KG1 (cell line): ENCODE measurements at regions not wholly inside any gene's neighbourhood (a gene's known extent, or its start where the extent isn't known, plus 50 kb on each side); places are given as distances from the start of the nearest gene placed in this dataset.

ENCODE experiments used
- DNase-seq: peaks from one replicate; lab custom pipeline; 2025; lab: John Stamatoyannopoulos, UW

DNA sequence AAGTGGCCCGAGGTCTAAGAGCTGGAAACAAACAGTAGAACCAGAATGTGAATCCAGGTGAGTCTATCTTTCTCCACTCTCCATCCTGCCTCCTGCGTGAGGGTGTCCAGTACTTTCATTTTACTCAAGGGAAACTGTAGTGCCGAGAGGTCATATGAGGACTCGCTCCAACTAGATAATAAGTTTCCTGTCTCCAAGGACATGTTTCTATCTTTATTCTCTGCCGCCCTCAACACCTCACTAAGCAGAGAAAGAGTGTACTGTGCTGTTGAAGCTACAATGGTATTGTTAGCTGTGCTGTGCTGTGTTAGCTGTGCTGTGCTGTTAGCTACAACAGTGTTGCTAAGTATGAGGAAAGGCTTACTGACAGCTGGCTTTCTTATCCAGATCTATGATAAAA, 137.9 kb upstream of the COL8A1 start:
- DNase-seq: no peak

DNA sequence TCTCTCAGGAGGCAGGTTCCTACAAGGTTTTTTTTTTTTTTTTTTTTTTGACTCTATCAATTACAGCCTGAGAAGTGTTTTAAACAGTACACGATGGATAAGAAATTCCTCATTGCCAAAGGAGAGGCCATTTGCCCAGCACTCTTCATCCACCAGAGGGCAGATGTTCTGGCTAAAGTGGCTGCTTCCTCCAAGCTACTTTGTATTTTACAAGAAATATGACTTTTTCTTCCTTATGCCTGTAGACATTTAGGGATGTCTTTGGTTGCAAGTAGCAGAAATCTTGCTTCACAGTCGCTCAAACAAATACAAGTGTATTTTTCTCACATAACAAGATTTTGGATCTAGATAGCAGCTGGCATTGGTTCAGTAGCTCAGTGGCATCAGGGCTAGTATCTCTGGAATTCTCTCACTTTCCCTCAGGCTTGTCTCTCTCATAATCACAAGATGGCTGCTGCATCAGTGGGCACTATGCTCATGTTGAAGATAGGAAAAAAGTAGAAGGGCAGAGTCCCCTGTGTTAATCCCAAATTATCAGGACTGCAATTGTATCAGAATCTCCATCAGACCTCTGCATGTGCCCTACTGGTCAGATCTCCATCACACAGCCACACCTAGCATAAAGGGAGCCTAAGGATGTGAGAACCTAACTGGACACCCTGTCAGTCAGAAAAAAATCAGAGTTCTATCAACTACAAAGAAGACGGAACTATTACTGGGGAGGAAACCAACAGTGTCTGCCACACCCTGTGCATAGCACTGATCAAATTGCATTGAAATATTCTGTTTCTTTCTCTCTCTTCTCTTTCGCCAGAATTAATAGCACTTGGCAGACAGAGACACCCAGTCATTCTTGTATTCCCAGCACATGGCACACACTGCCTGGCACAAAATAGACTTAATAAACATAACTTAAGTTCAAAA, 138.9 kb upstream of the COL8A1 start:
- no peak for DNase-seq

DNA sequence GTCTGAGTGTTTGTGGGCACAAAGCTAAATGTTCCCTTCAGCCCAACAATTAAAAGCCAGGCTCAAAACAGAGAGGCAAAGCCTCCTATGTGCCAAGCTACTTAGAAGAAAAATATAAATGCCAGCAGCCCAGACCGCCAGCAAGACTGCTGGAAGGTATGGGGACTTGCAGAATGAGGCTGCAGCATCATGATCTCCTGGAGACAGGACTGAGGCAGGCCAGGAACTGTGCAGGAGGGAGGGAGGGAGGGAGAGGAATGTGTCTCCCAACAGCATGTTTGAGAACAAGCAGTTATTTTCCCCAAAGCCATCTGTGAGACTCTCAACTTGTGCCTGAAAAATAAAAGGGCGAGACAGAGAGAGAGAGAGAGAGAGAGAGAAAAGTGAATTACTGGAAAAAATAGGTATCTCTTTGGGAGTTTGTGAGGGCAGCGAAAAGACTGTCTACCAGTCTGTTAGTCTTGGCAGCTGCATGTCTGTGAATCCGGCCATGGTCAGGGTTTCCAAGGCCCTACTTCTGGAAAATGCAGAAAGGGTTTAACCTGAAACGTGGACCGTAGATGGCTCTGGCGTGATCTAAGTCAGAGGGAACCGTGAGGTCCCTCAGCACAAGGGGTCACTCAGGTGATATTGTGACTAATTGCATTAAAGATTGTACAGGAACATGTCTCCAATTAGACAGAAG, 139.7 kb upstream of the COL8A1 start:
- DNase-seq: no peak

GRCh38 chr3:99487894-99488293, 150.5 kb upstream of the COL8A1 start:
- DNase-seq: no peak

- DNase-seq: no peak
Observed at GRCh38 chr3:99485286-99485685, 153.1 kb upstream of the COL8A1 start.

DNA sequence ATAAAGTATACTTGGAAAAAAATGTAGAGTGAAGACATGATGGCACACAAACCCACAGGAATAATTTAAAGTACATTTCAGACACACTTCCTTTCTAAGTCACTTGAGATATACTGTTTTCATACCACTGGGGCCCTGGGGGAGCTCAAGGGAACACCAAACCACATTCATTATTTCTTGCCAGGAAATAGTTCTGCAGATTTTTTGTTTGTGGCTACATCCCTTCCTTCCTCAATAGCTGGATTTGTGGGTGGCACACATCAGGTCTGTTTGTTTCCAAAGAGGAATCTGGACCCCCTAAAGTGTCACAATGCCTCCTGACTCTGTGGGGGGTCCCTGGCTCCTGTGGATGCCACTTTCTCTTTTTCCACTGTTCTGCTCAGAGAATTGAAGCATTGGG, 153.5 kb upstream of the COL8A1 start:
- DNase-seq: no peak

- no peak for DNase-seq
Observed at GRCh38 chr3:99483841-99484240, 154.6 kb upstream of the COL8A1 start.

DNA sequence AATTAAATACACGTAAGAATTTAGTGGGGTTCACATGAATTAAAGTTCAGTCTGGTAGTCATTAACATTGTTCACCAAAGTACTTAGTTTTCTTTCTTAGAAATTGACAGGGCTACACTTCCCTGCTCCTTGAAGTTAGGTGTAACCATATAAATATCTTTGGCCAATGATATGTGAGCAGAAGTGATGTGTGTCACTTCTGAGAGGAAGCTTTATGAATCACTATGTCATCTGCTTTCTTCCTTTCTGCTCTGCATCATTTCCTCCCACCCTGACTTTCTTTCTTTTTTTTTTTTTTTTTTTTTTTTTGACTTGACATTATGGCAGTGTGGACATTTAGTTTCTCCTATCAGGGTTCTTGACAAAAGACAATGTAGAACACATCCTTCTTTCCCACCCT, 156.2 kb upstream of the COL8A1 start:
- DNase-seq: no peak

DNA sequence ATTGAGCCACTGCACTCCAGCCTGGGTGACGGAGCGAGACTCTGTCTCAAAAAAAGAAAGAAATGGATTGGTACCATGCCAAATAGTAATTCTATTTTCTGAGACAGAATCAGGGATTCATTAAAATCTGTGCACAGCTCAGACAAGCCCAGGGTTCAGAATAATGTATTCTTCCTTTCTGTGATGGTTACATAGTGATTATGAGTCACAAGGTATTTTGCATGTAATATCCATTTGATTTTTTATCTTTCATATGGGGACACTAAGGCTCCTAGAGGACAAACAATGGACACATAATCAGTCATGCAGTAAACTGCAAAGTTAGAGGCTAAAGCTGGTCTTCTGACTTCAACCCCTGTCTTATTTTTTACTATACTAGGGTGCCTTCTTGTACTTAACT, 156.8 kb upstream of the COL8A1 start:
- no peak for DNase-seq

GRCh38 chr3:99479768-99480167, 158.6 kb upstream of the COL8A1 start:
- no peak for DNase-seq

- no peak for DNase-seq
Observed at GRCh38 chr3:99477650-99478049, 160.7 kb upstream of the COL8A1 start.

- no peak for DNase-seq
Observed at GRCh38 chr3:99475229-99475628, 163.2 kb upstream of the COL8A1 start.

GRCh38 chr3:99474776-99475175, 163.6 kb upstream of the COL8A1 start:
- DNase-seq: no peak

DNA sequence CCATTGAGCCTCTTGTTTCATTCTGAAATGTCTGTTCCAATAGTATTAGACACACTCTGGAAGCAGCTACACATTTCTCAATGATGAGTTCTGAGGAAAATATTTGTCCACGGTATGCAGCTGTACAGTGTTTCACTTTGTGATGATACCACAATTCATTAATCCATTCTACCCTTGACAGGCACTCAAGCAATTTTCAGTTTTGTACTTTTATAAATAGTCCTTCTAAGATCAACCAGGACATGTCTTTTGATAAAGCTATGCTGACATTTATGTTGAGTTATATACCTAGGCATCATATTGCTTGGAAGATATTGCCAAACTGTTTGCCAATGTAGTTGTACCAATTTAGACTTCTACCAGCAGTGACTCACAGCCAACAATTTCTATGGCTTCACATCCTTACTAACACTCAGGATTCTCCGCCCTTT, 165.1 kb upstream of the COL8A1 start:
- no peak for DNase-seq

- DNase-seq: no peak
Observed at GRCh38 chr3:99472385-99472784, 166.0 kb upstream of the COL8A1 start.

DNA sequence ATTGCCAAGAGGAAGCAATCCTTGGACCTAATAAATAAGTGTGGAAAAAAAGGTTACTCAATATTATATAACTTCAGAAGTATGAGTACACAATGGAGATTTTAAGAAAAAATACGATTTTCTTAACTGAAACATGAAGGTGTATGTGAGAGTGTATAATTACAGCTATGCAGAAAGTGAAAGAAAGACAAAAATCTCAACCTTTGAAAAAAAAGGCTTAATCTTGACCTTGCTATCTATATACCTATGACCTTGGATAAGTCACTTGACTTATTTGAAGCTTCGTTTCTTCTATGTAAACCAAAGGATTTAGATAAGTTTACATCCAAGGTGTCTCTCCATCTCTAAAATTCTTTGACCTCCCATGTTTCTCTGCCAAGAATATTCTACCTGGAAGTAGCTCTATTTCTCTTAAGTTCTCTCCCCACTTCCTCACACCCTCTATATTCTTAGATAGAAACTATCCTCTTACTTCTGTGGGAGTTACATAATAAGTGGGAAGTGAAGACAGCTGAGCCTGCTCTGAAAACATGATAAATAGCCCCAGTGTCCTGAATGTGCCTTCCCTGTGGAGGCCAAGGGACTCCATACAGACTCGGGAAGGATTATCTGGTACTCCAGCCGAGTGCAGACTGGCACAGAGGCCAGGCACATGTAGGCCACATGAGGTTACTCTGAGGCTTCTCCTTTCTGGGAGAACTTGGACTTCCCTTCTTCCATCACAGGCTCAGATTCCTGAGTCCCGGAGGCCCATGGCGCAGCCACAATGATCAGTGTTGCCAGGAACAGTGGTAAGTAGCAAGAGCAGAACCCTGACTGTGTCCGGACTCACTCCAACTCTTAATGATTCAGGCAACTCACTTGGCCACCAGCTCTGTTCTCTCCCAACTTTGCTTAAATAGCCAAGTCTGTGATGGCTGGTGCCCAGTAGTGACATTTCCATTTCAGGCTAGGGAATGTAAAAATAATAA, 166.8 kb upstream of the COL8A1 start:
- DNase-seq: no peak

DNA sequence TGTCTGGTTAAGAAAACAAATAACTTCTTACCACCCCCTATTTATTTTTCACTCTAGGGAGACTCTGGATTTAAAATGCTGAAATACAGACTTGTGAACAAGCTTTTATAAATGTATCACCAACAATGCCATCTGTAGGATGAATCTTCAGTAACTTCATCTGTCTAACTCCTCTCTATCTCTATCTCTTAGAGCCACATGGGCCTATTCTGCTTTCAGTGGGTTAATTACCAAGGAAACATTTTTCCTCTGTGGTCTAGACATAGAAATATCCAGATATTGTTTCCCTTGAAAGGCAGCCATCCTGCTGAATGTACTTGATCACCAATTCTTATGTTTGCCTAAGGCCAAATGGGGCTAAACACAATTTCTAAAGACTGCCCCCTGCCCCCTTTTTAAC, 167.6 kb upstream of the COL8A1 start:
- no peak for DNase-seq

- DNase-seq: no peak
Observed at GRCh38 chr3:99468918-99469317, 169.5 kb upstream of the COL8A1 start.

DNA sequence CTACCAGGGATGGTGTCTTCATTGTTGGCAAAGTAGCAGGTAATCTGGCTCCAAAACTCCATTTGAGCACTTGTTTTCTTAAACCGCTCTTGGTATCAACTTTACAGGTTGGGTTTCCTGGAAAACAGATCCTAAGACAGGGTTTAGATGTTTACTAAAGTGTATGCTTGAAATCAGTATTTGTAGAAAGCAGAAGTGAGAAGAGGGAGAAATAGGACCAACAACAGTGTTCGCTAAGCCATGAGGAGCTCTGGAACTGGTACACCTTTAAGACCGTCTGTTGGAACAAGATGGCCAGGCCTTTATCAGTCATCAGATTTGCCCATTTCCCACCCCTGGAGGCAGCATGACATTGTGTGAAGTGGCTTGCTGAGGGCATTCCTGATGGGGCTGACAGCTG, 171.0 kb upstream of the COL8A1 start:
- DNase-seq: no peak

- DNase-seq: no peak
Observed at GRCh38 chr3:99466331-99466730, 172.1 kb upstream of the COL8A1 start.

GRCh38 chr3:99458013-99458412, 180.4 kb upstream of the COL8A1 start:
- no peak for DNase-seq

DNA sequence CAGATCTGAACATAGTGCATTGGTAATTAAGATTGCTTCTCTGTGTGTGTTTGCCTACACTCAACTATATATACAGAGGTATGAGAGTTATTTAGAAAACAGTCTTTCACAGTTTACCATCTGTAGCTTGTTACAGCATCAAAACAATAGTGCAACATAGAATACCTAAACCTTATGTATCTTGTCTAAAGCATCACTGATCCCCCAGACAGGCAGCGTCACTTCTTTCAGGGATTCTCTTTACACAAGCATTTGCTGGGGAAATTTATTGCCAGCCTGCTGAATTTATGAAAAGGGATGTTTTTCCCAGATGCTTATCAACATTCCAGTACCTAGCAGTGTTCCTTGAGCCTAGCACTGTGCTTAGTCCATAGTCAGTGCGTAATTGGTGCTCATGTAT, 195.8 kb upstream of the COL8A1 start:
- DNase-seq: no peak
